K562 (cell line): ENCODE measurements at regions not wholly inside any gene's neighbourhood (a gene's known extent, or its start where the extent isn't known, plus 50 kb on each side); places are given as distances from the start of the nearest gene placed in this dataset.

Experiments
- JUNB ChIP-seq: fragments of 450-650 bp; formaldehyde crosslinking; conservative IDR thresholded peaks from 2 replicates; pipeline ENCODE4 v1.4.0; 2020; ENCODE audit warnings: mild to moderate bottlenecking
- PATZ1 ChIP-seq: fragments of 250-450 bp; sonication (Bioruptor Pico); IDR thresholded peaks from 2 replicates; pipeline ENCODE4 v1.5.0; 2020; ENCODE audit warnings: mild to moderate bottlenecking, borderline replicate concordance
- POLR2A ChIP-seq: fragments of 450-650 bp; conservative IDR thresholded peaks from 2 replicates; pipeline ENCODE4 v1.6.1; 2016
- RBM22 ChIP-seq: fragments of 200-400 bp; formaldehyde crosslinking; IDR thresholded peaks from 2 replicates; pipeline ENCODE4 v1.6.1; 2018; ENCODE audit warnings: low read length, low read depth; ENCODE audit not compliant: poor library complexity, severe bottlenecking
- SIX5 ChIP-seq, 2 experiments: IDR thresholded peaks; 2 replicates each; pipeline ENCODE4 v1.6.1; 2011; ENCODE audit warnings: low read length in 2 of 2, borderline replicate concordance in 1 of 2, low read depth in 1 of 2, mild to moderate bottlenecking in 1 of 2, moderate library complexity in 1 of 2; ENCODE audit not compliant: insufficient read depth in 1 of 2
- YY1 ChIP-seq, 3 experiments: IDR thresholded peaks; 2 replicates each; pipeline ENCODE4 v1.6.1; 2011; ENCODE audit warnings: low read length in 2 of 3, mild to moderate bottlenecking in 2 of 3, moderate library complexity in 2 of 3, borderline replicate concordance in 1 of 3, control low read depth in 1 of 3, low read depth in 1 of 3; ENCODE audit not compliant: insufficient read depth in 3 of 3, insufficient replicate concordance in 2 of 3, control insufficient read depth in 1 of 3, insufficient read length in 1 of 3; ENCODE audit errors: extremely low read depth in 1 of 3
- ZBTB8A ChIP-seq: fragments of 450-650 bp; IDR thresholded peaks from 2 replicates; pipeline ENCODE4 v1.6.1; 2018; ENCODE audit warnings: mild to moderate bottlenecking, moderate library complexity; ENCODE audit not compliant: partially characterized antibody
- ZNF696 ChIP-seq: fragments of 250-450 bp; sonication (Bioruptor Pico); conservative IDR thresholded peaks from 2 replicates; pipeline ENCODE4 v1.4.0; 2020; ENCODE audit warnings: mild to moderate bottlenecking, moderate library complexity
- TF ChIP-seq, protein P1 (sequence below), 3 experiments: IDR thresholded peaks in 2 of 3; conservative IDR thresholded peaks in 1 of 3; 2 replicates each; pipeline ENCODE4 v1.5.1; 2011 to 2012; ENCODE audit warnings: low read length in 3 of 3, mild to moderate bottlenecking in 3 of 3, control low read depth in 2 of 3, improper control_type of control experiment in 1 of 3, inconsistent platforms in 1 of 3, low read depth in 1 of 3, mixed read lengths in 1 of 3, moderate library complexity in 1 of 3; ENCODE audit not compliant: insufficient read depth in 2 of 3
- TF ChIP-seq, protein P2 (sequence below): fragments of 250-450 bp; sonication (Bioruptor Pico); IDR thresholded peaks from 2 replicates; pipeline ENCODE4 v1.8.0; 2021; ENCODE audit warnings: moderate library complexity, mild to moderate bottlenecking, inconsistent platforms
- TF ChIP-seq, protein P3 (sequence below): fragments of 200-800 bp; sonication (Bioruptor generic); IDR thresholded peaks from 2 replicates; pipeline ENCODE4 v1.6.1; 2017; ENCODE audit warnings: missing genetic modification characterization, missing compliant biosample characterization
- TF ChIP-seq, protein P4 (sequence below): sonication (generic); formaldehyde crosslinking; IDR thresholded peaks from 2 replicates; pipeline ENCODE4 v1.8.1; 2023; ENCODE audit warnings: mild to moderate bottlenecking, missing genetic modification reagents

DNA sequence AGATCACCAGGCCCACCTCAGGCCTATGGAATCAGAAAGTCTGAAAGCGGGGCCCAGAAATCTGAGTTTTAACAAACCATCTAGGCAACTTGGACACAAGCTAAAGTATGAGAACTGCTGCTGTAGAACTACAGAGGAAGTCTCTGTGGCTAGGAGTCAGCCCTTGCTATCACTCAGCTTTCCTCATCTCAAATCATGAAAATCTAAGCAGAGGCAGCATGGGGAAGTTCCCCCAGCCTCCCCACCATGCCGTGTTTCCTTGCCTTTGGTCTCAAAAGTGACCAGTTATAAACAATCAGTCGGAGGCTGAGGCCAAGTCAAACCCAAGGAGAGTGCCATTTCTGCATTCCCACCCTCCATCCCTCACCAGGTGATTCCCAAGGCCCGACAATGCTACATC, 404.7 kb downstream of the BCL11A start:
- TF ChIP-seq PATZ1 (no peak), JUNB (no peak), YY1 (IDR thresholded peaks at IDR 0.05; ENCODE audit: borderline replicate concordance in 1 of 3, control insufficient read depth in 1 of 3, extremely low read depth in 1 of 3, insufficient read depth in 3 of 3, insufficient read length in 1 of 3, insufficient replicate concordance in 2 of 3, low read depth in 1 of 3, low read length in 2 of 3) (no peak), POLR2A (no peak), SIX5 (IDR thresholded peaks at IDR 0.05; ENCODE audit: borderline replicate concordance in 1 of 2, insufficient read depth in 1 of 2, low read depth in 1 of 2, low read length in 2 of 2) (no peak), ZBTB8A (no peak), RBM22 (no peak), ZNF696 (CRISPR knock-in tag) (no peak)
- TF ChIP-seq, protein P1, sequence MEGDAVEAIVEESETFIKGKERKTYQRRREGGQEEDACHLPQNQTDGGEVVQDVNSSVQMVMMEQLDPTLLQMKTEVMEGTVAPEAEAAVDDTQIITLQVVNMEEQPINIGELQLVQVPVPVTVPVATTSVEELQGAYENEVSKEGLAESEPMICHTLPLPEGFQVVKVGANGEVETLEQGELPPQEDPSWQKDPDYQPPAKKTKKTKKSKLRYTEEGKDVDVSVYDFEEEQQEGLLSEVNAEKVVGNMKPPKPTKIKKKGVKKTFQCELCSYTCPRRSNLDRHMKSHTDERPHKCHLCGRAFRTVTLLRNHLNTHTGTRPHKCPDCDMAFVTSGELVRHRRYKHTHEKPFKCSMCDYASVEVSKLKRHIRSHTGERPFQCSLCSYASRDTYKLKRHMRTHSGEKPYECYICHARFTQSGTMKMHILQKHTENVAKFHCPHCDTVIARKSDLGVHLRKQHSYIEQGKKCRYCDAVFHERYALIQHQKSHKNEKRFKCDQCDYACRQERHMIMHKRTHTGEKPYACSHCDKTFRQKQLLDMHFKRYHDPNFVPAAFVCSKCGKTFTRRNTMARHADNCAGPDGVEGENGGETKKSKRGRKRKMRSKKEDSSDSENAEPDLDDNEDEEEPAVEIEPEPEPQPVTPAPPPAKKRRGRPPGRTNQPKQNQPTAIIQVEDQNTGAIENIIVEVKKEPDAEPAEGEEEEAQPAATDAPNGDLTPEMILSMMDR (IDR thresholded peaks at IDR 0.05 in 2 of 3, conservative IDR thresholded peaks at IDR 0.05 in 1 of 3; ENCODE audit: insufficient read depth in 2 of 3, low read depth in 1 of 3, low read length in 3 of 3): no peak
- TF ChIP-seq, protein P2, sequence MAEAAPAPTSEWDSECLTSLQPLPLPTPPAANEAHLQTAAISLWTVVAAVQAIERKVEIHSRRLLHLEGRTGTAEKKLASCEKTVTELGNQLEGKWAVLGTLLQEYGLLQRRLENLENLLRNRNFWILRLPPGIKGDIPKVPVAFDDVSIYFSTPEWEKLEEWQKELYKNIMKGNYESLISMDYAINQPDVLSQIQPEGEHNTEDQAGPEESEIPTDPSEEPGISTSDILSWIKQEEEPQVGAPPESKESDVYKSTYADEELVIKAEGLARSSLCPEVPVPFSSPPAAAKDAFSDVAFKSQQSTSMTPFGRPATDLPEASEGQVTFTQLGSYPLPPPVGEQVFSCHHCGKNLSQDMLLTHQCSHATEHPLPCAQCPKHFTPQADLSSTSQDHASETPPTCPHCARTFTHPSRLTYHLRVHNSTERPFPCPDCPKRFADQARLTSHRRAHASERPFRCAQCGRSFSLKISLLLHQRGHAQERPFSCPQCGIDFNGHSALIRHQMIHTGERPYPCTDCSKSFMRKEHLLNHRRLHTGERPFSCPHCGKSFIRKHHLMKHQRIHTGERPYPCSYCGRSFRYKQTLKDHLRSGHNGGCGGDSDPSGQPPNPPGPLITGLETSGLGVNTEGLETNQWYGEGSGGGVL: no peak
- TF ChIP-seq, protein P3, sequence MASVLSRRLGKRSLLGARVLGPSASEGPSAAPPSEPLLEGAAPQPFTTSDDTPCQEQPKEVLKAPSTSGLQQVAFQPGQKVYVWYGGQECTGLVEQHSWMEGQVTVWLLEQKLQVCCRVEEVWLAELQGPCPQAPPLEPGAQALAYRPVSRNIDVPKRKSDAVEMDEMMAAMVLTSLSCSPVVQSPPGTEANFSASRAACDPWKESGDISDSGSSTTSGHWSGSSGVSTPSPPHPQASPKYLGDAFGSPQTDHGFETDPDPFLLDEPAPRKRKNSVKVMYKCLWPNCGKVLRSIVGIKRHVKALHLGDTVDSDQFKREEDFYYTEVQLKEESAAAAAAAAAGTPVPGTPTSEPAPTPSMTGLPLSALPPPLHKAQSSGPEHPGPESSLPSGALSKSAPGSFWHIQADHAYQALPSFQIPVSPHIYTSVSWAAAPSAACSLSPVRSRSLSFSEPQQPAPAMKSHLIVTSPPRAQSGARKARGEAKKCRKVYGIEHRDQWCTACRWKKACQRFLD (CRISPR knock-in tag): no peak
- TF ChIP-seq, protein P4, sequence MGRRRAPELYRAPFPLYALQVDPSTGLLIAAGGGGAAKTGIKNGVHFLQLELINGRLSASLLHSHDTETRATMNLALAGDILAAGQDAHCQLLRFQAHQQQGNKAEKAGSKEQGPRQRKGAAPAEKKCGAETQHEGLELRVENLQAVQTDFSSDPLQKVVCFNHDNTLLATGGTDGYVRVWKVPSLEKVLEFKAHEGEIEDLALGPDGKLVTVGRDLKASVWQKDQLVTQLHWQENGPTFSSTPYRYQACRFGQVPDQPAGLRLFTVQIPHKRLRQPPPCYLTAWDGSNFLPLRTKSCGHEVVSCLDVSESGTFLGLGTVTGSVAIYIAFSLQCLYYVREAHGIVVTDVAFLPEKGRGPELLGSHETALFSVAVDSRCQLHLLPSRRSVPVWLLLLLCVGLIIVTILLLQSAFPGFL: no peak
